HUES64 (cell line): ENCODE measurements at regions not wholly inside any gene's neighbourhood (a gene's known extent, or its start where the extent isn't known, plus 50 kb on each side); places are given as distances from the start of the nearest gene placed in this dataset.

Experiments
- H3K27ac ChIP-seq: 2 replicates; pipeline ENCODE4 v1.7.0; 2013; ENCODE audit warnings: low read depth, low read length, inconsistent platforms
- H3K27me3 ChIP-seq: 2 replicates; pipeline ENCODE4 v1.6.1; 2013; ENCODE audit warnings: mild to moderate bottlenecking, low read length; ENCODE audit not compliant: insufficient read depth
- H3K36me3 ChIP-seq: 2 replicates; pipeline ENCODE4 v1.6.1; 2013; ENCODE audit warnings: mild to moderate bottlenecking, low read length; ENCODE audit not compliant: insufficient read depth
- H3K4me1 ChIP-seq: 2 replicates; pipeline ENCODE4 v1.6.1; 2013; ENCODE audit warnings: mild to moderate bottlenecking, low read length, moderate library complexity; ENCODE audit not compliant: insufficient read depth
- H3K4me3 ChIP-seq: 2 replicates; pipeline ENCODE4 v1.5.1; 2013; ENCODE audit warnings: mild to moderate bottlenecking, low read length, moderate library complexity
- H3K9ac ChIP-seq: 2 replicates; pipeline ENCODE4 v1.6.1; 2013; ENCODE audit warnings: mild to moderate bottlenecking, low read depth, low read length
- H3K9me3 ChIP-seq: 2 replicates; pipeline ENCODE4 v1.6.1; 2013; ENCODE audit warnings: low read depth, low read length; ENCODE audit not compliant: insufficient read depth
- WGBS: fragments of 150-250, 120-280 bp; methylation state at CpG from one replicate; pipeline ENCODE4 v1.1.7; 2013; ENCODE audit warnings: missing lambda C conversion rate; 5-methylcytosine and 5-hydroxymethylcytosine counted together

DNA sequence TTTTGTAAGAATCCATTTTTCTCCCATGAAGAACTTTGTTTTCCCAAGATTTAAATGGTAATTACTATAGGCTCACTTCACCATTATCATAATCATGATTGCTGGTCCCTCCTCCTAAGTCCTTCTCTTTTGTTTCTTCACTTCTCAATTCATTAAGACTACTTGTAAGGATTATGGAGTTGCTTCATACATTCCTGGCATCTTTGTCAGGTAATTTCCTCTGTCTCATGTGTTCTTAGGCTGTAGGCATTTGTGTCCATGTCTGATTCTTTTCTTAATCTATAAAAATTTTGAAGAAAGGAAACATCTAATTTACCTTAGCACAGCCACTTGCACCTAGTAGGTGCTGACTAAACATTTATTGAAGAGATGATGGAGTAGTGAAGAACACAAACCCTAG, 79.9 kb upstream of the SATB1 start:
- no peaks in the 10 kb centered on the region for H3K9me3 ChIP-seq
- H3K9ac ChIP-seq, result no peak overlapping the region
- H3K4me1 ChIP-seq, result peaks cover 17% of the 10 kb centered on the region
- H3K27ac ChIP-seq, result no peak overlapping the region
- no peaks in the 10 kb centered on the region for H3K27me3 ChIP-seq
- no peak overlapping the region for H3K4me3 ChIP-seq
- H3K36me3 ChIP-seq, result no peaks in the 10 kb centered on the region

DNA sequence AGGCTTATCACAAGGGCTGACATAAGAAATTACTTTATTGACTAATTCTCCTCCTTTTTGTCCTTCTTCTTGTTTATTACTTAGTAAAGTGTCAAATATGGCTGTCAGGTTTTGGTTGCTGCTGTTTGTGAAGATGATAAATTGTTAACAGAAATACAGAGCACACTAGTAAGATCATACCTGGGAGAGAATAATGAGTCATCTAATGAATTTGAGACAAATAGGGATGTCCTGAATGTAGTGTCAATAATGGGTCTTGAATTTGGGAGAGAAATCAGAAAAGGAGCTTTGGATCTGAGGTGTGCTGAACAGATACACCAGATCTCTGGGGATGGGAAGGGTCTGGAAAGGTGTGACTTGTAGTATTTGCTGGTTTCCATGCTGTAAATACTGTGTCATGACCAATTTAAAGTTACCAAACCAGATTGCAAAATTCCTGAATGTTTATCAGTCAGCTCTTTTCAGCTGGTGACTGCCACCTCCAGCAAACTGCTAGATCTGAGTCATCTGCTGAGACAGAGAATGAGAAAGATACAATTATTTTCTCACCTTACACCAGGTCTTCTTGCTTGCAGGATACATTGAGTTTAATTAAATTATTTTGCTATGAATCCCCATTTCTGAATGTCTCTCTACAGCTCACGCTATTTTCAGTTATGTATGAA, 76.7 kb upstream of the SATB1 start:
- Histone ChIP-seq H3K27me3 (no peaks in the 10 kb centered on the region), H3K27ac (no peak overlapping the region), H3K9ac (no peak overlapping the region), H3K36me3 (no peaks in the 10 kb centered on the region), H3K4me1 (peaks cover 17% of the 10 kb centered on the region), H3K9me3 (no peaks in the 10 kb centered on the region), H3K4me3 (no peak overlapping the region)
- 94% methylated on average over 1 of the region's 1 CpG for WGBS

DNA sequence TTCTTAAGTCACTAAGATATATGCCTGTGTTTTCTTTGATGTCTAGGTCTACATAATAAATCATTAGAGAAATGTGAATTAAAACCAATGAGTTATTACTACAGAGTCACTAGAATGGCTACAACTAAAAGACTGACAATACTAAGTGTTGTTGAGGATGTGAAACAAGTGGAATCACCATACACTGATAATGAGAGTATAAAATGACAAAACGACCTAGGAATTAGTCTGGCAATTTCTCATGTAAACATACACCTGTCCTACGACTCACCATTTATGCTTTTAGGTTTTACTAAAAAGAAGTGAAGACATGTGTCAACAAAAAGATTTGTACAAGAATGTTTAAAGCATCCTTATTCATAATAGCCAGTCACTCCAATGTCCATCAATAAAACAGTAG, 75.2 kb upstream of the SATB1 start:
- Histone ChIP-seq H3K9ac (no peak overlapping the region), H3K27me3 (no peaks in the 10 kb centered on the region), H3K4me3 (no peak overlapping the region), H3K4me1 (peaks cover 10% of the 10 kb centered on the region), H3K36me3 (no peaks in the 10 kb centered on the region), H3K9me3 (no peaks in the 10 kb centered on the region), H3K27ac (no peak overlapping the region)
- 100% methylated on average over 2 of the region's 2 CpGs for WGBS

DNA sequence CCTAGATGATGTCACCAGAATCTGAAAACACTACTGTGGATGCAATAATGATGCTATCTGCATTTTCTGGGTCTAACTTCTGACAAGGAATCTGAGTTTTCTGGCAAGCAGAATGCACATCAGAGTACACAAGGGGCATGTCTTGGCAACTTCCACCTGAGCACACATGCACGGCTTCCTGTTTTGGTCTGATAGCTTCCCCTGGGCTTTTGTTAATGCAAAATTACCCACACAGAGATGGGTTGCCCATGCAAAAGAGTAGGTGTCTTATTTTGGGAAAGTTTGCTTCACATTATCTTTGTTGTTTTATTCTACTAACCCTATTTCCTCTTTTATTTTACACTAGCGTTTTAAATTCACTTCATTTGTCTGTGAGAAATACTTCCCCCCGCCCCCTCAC, 74.2 kb upstream of the SATB1 start:
- Histone ChIP-seq H3K4me3 (no peak overlapping the region), H3K9ac (no peak overlapping the region), H3K4me1 (peaks cover 6% of the 10 kb centered on the region), H3K9me3 (no peaks in the 10 kb centered on the region), H3K36me3 (no peaks in the 10 kb centered on the region), H3K27me3 (no peaks in the 10 kb centered on the region), H3K27ac (no peak overlapping the region)
- WGBS, result 95% methylated on average over 3 of the region's 3 CpGs

DNA sequence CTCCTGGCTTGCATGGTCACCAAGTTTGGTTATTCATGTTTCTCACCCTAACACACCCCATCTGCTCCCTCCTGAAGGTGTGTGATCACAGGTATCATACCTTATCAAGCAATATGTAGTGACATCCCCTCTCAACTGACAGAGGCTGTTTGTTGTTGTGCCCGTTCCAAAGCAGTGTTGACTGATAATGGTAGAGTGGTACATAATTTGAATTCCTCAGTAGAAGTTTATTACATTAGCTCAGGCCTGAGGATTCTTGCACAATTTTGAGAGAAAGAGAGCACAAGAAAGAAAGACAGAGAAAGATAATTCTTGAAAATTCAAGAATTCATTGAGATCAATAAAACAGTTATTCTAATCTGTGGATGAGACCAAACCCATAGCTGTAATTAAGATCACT, 69.1 kb upstream of the SATB1 start:
- WGBS, result 89% methylated on average over 1 of the region's 1 CpG
- Histone ChIP-seq H3K27me3 (no peaks in the 10 kb centered on the region), H3K4me3 (no peak overlapping the region), H3K4me1 (no peaks in the 10 kb centered on the region), H3K9ac (no peak overlapping the region), H3K9me3 (no peaks in the 10 kb centered on the region), H3K27ac (no peak overlapping the region), H3K36me3 (no peaks in the 10 kb centered on the region)

DNA sequence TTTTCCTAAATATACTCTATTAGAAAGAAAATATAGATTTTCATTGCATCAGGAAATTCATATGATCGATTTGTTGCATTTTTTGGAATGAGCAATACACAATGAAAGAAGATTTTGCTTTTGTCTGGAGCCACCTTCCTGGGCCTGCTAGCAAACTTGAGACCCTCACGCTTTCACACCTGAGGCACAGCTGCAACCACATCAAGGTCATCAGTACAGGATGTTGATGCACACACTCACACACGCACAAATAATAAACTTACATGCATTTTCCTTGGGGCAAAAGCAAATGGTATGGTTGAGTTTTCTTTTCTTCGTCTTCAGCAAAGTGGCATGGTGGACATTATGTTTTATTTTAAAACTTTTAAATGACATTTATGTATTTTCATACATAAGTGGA, 64.8 kb upstream of the SATB1 start:
- 93% methylated on average over 2 of the region's 4 CpGs for WGBS
- no peaks in the 10 kb centered on the region for H3K36me3 ChIP-seq
- no peak overlapping the region for H3K27ac ChIP-seq
- H3K4me1 ChIP-seq, result no peaks in the 10 kb centered on the region
- H3K9me3 ChIP-seq, result no peaks in the 10 kb centered on the region
- H3K4me3 ChIP-seq, result no peak overlapping the region
- no peak overlapping the region for H3K9ac ChIP-seq
- no peaks in the 10 kb centered on the region for H3K27me3 ChIP-seq

DNA sequence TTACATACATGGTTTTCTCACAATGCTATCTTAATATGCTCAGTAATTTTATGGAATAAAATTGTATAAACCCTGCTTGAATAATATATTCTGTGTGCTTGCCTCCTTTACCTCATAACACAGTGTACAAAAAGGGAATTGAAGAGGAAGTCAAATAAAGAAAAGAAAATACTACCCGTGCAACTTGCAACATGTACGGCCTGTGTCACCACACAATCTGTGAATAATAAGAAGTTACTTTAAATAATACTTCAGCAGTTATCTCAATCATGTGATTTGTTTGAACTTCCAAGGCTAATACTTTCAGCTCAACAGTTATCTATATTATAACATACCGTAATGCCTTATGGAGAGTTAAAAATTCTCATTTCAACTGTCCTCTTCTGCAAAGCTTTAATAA, 58.1 kb upstream of the SATB1 start:
- H3K4me3 ChIP-seq, result no peak overlapping the region
- no peaks in the 10 kb centered on the region for H3K27me3 ChIP-seq
- 100% methylated on average over 1 of the region's 3 CpGs for WGBS
- H3K36me3 ChIP-seq, result no peaks in the 10 kb centered on the region
- H3K9ac ChIP-seq, result no peak overlapping the region
- no peaks in the 10 kb centered on the region for H3K9me3 ChIP-seq
- H3K4me1 ChIP-seq, result no peaks in the 10 kb centered on the region
- H3K27ac ChIP-seq, result no peak overlapping the region

DNA sequence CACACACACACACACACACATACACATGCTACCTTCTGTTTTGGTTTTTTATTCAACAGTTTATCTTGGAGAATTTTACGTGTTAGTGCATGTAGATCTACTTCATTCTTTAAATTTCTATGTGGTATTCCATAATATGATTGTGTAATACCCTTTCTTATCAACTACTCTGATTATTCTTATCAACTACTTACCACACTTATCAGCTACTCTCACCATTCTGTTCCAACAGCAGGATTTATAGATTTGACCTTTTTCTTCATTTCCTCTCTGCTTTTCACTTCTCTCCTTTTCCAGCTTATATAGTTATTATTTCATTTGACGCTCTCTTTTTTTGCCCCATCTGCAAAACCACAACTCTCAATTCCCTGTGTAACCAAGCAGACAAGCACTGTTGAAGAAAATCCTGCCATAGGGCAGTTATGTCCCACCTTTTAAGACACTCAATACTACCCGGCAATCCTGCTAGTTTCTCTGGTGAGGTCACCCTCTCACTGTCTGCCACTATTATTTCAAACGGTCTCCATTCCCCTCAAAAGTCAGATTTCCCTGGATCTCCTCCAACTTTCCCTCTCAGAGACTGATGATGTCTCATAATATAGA, 56.9 kb upstream of the SATB1 start:
- H3K9ac ChIP-seq, result no peak overlapping the region
- no peak overlapping the region for H3K4me3 ChIP-seq
- no peaks in the 10 kb centered on the region for H3K9me3 ChIP-seq
- no peak overlapping the region for H3K27ac ChIP-seq
- H3K27me3 ChIP-seq, result no peaks in the 10 kb centered on the region
- WGBS, result 76% methylated on average over 3 of the region's 4 CpGs
- H3K4me1 ChIP-seq, result no peaks in the 10 kb centered on the region
- no peaks in the 10 kb centered on the region for H3K36me3 ChIP-seq

DNA sequence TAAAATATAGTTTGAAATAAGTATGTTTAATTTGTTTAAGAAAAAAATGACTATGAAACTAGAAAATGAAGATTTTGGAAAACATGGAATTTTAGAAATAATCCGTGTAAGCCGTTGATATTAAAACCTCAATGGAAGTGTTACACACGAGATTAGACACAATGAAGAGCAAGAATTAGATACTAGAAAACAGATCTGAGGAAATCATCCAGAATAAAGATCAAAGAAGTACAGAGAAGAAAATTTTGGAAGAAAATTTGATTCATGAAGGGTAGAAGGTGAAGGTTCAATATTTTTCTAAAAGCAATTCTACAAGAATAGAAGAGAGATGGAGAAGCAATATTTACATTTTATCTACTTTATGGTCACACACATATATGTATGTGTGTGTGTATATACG, 52.5 kb upstream of the SATB1 start:
- Histone ChIP-seq H3K4me3 (no peak overlapping the region), H3K9ac (no peak overlapping the region), H3K36me3 (no peaks in the 10 kb centered on the region), H3K27me3 (no peaks in the 10 kb centered on the region), H3K27ac (no peak overlapping the region), H3K9me3 (no peaks in the 10 kb centered on the region), H3K4me1 (no peaks in the 10 kb centered on the region)
- 31% methylated on average over 3 of the region's 4 CpGs for WGBS
